BJ (cell line): ENCODE measurements at regions not wholly inside any gene's neighbourhood (a gene's known extent, or its start where the extent isn't known, plus 50 kb on each side); places are given as distances from the start of the nearest gene placed in this dataset.

Experiments
- CTCF ChIA-PET: fragments of 350-600 bp; formaldehyde crosslinking; extraction: SDS; loops from one replicate; lab custom pipeline; 2021; ENCODE audit warnings: antibody characterized with exemption, inconsistent platforms; lab: Yijun Ruan, JAX
- POLR2A ChIA-PET: fragments of 300-600 bp; sonication (Branson Sonifier 250); formaldehyde crosslinking; extraction: SDS; loops from one replicate; lab custom pipeline; 2021; ENCODE audit warnings: antibody characterized with exemption; lab: Charles Lee
- DNase-seq: peaks from one replicate; pipeline ENCODE4 v3.0.0-alpha.2; 2011; ENCODE audit warnings: low read depth
- H3K27me3 ChIP-seq: 2 replicates; pipeline ENCODE4 v1.6.0; 2011; ENCODE audit warnings: low read length; ENCODE audit not compliant: control insufficient read depth, insufficient read depth
- H3K36me3 ChIP-seq: 2 replicates; pipeline ENCODE4 v1.5.1; 2011; ENCODE audit warnings: low read length; ENCODE audit not compliant: control insufficient read depth, insufficient read depth
- H3K4me3 ChIP-seq: 2 replicates; pipeline ENCODE4 v1.5.1; 2011; ENCODE audit warnings: low read depth, mild to moderate bottlenecking, control low read depth, low read length
- CTCF ChIP-seq: IDR thresholded peaks from 2 replicates; pipeline ENCODE4 v1.5.1; 2011; ENCODE audit warnings: low read depth, mild to moderate bottlenecking, control low read depth, inconsistent platforms, low read length, moderate library complexity; ENCODE audit not compliant: insufficient read depth

GRCh38 chr21:15254111-15254510, 189.3 kb upstream of the NRIP1 start:
- DNase-seq = no peak
- CTCF ChIA-PET = no interaction called here
- POLR2A ChIA-PET = no interaction called here
- TF ChIP-seq CTCF = no peak
- H3K4me3 ChIP-seq = no peak overlapping the region
- no peaks in the 10 kb centered on the region for H3K36me3 ChIP-seq
- H3K27me3 ChIP-seq = no peaks in the 10 kb centered on the region

GRCh38 chr21:15255261-15255660, 190.5 kb upstream of the NRIP1 start:
- TF ChIP-seq CTCF = no peak
- ChIA-PET POLR2A (no interaction called here), CTCF (no interaction called here)
- no peak for DNase-seq
- Histone ChIP-seq H3K27me3 (no peaks in the 10 kb centered on the region), H3K36me3 (no peaks in the 10 kb centered on the region), H3K4me3 (no peak overlapping the region)

DNA sequence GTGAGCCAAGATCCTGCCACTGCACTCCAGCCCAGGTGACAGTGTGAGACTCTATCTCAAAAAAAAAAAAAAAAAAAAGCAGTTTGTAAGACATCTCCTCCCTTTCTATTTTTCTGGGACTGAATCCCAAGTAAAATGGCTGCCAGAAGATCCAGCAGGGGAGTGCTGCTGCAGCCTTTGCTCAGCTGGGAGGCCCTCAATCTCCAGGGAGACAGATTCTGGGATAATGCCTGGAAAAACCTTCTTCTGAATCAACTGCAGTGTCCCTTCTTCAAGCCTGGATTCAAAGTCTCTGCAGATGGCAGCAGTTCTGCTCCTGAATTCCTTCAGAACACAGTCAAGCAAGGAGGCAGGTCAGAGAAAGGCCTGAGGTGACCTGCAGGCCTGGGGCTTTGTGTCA, 191.0 kb upstream of the NRIP1 start:
- POLR2A ChIA-PET = no interaction called here
- TF ChIP-seq CTCF = no peak
- Histone ChIP-seq H3K36me3 (no peaks in the 10 kb centered on the region), H3K4me3 (no peak overlapping the region), H3K27me3 (no peaks in the 10 kb centered on the region)
- CTCF ChIA-PET = no interaction called here
- no peak for DNase-seq

DNA sequence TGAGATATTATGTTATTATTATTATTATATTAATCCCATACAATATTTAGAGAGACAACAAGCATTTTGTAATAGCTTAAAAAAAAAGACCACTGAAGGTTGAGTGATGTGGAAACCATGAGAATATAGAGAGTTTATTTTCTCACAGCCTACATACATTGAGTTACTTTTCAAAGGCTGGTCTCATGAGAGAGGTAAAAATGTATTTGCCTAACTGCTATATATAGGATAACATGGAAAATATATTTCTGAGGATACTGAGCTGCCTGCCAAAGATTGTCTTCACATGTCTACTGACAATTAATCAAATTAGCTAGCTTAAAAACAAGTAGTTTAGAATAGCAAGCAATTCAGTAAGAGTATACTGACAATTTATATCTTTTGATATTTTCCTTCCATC, 192.2 kb upstream of the NRIP1 start:
- TF ChIP-seq CTCF = no peak
- Histone ChIP-seq H3K4me3 (no peak overlapping the region), H3K27me3 (no peaks in the 10 kb centered on the region), H3K36me3 (no peaks in the 10 kb centered on the region)
- ChIA-PET POLR2A (no interaction called here), CTCF (no interaction called here)
- no peak for DNase-seq

GRCh38 chr21:15257646-15258045, 192.8 kb upstream of the NRIP1 start:
- Histone ChIP-seq H3K4me3 (no peak overlapping the region), H3K36me3 (no peaks in the 10 kb centered on the region), H3K27me3 (no peaks in the 10 kb centered on the region)
- DNase-seq = no peak
- POLR2A ChIA-PET = no interaction called here
- CTCF ChIA-PET = no interaction called here
- no peak for TF ChIP-seq CTCF
